ENCODE measurements at regions not wholly inside any gene's neighbourhood (a gene's known extent, or its start where the extent isn't known, plus 50 kb on each side); places are given as distances from the start of the nearest gene placed in this dataset.

DNA sequence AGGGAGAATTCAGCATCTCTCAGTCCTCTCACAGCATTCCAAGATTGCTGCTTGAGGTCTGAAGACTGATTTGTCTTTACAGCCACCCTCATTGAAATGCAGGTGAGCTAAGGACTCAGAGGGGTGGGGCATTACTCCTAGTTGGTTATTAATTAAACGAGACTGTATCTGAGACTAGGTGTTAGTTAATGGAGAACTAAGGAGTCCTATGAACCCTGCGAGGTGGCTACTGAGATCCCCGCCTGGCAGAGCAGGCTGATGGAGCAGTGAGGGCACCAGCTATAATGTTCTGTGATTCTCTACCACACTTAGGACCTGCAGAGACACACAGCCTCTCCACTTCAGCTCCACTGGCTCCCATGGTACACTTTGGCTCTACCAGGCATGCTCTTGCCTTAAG, 215.3 kb downstream of the MID1IP1 start:
- Histone ChIP-seq H4K20me1 (ENCODE audit: insufficient read depth, low read length) (no peaks in the 10 kb centered on the region), H2BK5ac (ENCODE audit: low read depth, low read length, poor library complexity, severe bottlenecking) (no peak overlapping the region), H3K79me1 (ENCODE audit: low read depth in 1 of 2, low read length in 2 of 2) (no peaks in the 10 kb centered on the region), H2BK20ac (ENCODE audit: low read depth, low read length) (no peak overlapping the region), H2AK5ac (ENCODE audit: low read depth, low read length) (no peak overlapping the region), H4K5ac (ENCODE audit: low read depth, low read length) (no peak overlapping the region), H3K18ac (ENCODE audit: low read depth, low read length) (no peak overlapping the region), H3K27me3 (ENCODE audit: control insufficient read depth, insufficient read depth, low read length) (peaks cover 28% of the 10 kb centered on the region), H3K9me3 (ENCODE audit: control insufficient read depth, insufficient read depth, low read length) (no peaks in the 10 kb centered on the region), H2AFZ (replicated peaks; ENCODE audit: low read length, poor library complexity) (no peak overlapping the region), H3K36me3 (ENCODE audit: control insufficient read depth, insufficient read depth, low read length) (no peaks in the 10 kb centered on the region), H2AK9ac (replicated peaks; ENCODE audit: low read depth, low read length, poor library complexity) (no peak overlapping the region), H3K4me1 (ENCODE audit: control insufficient read depth, insufficient read depth, low read length) (no peaks in the 10 kb centered on the region), H3K9ac (ENCODE audit: low read depth, low read length) (no peak overlapping the region), H3K56ac (ENCODE audit: extremely low read depth, insufficient read depth, low read length) (no peak overlapping the region), H2BK120ac (ENCODE audit: low read depth, low read length) (no peak overlapping the region), H3K23ac (ENCODE audit: low read depth, low read length) (no peak overlapping the region), H3K27ac (ENCODE audit: insufficient read depth, low read length) (no peak overlapping the region), H3K9me1 (ENCODE audit: insufficient read depth, low read length) (peaks cover 2% of the 10 kb centered on the region; the same call in 1 of the 2 replicates), H3K4me2 (ENCODE audit: low read depth, low read length) (no peak overlapping the region), H3K4me3 (ENCODE audit: insufficient read depth, low read depth, low read length) (no peak overlapping the region), H4K8ac (ENCODE audit: low read depth in 2 of 2, low read length in 2 of 2) (no peak overlapping the region), H4K91ac (ENCODE audit: insufficient read depth, low read depth, low read length) (no peak overlapping the region), H3K14ac (replicated peaks; ENCODE audit: low read depth, low read length) (no peak overlapping the region), H2BK15ac (ENCODE audit: low read depth, low read length) (no peak overlapping the region), H3K4ac (ENCODE audit: low read depth, low read length) (no peak overlapping the region)
- dilution Hi-C loops (cut with HindIII; ENCODE audit: low sequenced_read_pairs, unreplicated experiment) (no loop called here), in situ Hi-C loops (cut with MboI; ENCODE audit: low sequenced_read_pairs) (no loop called here), intact Hi-C loops (cut with micrococcal nuclease) (no loop called here)
- no peak for ATAC-seq (ENCODE audit: low read depth)
- DNase-seq: no peak
- WGBS, 2 experiments (ENCODE audit: extremely low coverage in 2 of 2, insufficient read length in 1 of 2): no CpG with 5 or more reads among the region's 3 CpGs
- TF ChIP-seq CEBPB (IDR thresholded peaks at IDR 0.05; ENCODE audit: low read depth, low read length) (no peak), MXI1 (IDR thresholded peaks at IDR 0.05; ENCODE audit: borderline replicate concordance, low read depth, low read length) (no peak), NFE2L2 (IDR thresholded peaks at IDR 0.05; ENCODE audit: low read depth, low read length) (no peak), RAD21 (IDR thresholded peaks at IDR 0.05; ENCODE audit: low read length) (no peak), POLR2A (IDR thresholded peaks at IDR 0.05; ENCODE audit: low read depth, low read length) (no peak), BHLHE40 (IDR thresholded peaks at IDR 0.05; ENCODE audit: low read depth, low read length) (no peak), FOS (IDR thresholded peaks at IDR 0.05; ENCODE audit: low read depth, low read length) (no peak), RCOR1 (IDR thresholded peaks at IDR 0.05; ENCODE audit: insufficient replicate concordance, low read length) (no peak), SMC3 (IDR thresholded peaks at IDR 0.05; ENCODE audit: low read depth, low read length) (no peak), MAZ (IDR thresholded peaks at IDR 0.05; ENCODE audit: borderline replicate concordance, low read depth, low read length) (no peak), MAFK (IDR thresholded peaks at IDR 0.05; ENCODE audit: low read depth, low read length) (no peak), RFX5 (IDR thresholded peaks at IDR 0.05; ENCODE audit: low read depth, low read length) (no peak), CHD1 (IDR thresholded peaks at IDR 0.05; ENCODE audit: low read depth, low read length) (no peak)
- TF ChIP-seq, protein P1, sequence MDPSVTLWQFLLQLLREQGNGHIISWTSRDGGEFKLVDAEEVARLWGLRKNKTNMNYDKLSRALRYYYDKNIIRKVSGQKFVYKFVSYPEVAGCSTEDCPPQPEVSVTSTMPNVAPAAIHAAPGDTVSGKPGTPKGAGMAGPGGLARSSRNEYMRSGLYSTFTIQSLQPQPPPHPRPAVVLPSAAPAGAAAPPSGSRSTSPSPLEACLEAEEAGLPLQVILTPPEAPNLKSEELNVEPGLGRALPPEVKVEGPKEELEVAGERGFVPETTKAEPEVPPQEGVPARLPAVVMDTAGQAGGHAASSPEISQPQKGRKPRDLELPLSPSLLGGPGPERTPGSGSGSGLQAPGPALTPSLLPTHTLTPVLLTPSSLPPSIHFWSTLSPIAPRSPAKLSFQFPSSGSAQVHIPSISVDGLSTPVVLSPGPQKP (IDR thresholded peaks at IDR 0.05; ENCODE audit: borderline replicate concordance, low read depth, low read length): no peak
- TF ChIP-seq, protein P2, sequence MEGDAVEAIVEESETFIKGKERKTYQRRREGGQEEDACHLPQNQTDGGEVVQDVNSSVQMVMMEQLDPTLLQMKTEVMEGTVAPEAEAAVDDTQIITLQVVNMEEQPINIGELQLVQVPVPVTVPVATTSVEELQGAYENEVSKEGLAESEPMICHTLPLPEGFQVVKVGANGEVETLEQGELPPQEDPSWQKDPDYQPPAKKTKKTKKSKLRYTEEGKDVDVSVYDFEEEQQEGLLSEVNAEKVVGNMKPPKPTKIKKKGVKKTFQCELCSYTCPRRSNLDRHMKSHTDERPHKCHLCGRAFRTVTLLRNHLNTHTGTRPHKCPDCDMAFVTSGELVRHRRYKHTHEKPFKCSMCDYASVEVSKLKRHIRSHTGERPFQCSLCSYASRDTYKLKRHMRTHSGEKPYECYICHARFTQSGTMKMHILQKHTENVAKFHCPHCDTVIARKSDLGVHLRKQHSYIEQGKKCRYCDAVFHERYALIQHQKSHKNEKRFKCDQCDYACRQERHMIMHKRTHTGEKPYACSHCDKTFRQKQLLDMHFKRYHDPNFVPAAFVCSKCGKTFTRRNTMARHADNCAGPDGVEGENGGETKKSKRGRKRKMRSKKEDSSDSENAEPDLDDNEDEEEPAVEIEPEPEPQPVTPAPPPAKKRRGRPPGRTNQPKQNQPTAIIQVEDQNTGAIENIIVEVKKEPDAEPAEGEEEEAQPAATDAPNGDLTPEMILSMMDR (conservative IDR thresholded peaks at IDR 0.05; ENCODE audit: low read depth, low read length): no peak
- TF ChIP-seq, protein P3, sequence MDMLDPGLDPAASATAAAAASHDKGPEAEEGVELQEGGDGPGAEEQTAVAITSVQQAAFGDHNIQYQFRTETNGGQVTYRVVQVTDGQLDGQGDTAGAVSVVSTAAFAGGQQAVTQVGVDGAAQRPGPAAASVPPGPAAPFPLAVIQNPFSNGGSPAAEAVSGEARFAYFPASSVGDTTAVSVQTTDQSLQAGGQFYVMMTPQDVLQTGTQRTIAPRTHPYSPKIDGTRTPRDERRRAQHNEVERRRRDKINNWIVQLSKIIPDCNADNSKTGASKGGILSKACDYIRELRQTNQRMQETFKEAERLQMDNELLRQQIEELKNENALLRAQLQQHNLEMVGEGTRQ (IDR thresholded peaks at IDR 0.05; ENCODE audit: low read depth, low read length): no peak
- no TSS peak for BruUV-seq (replicated peaks)
- POLR2A ChIA-PET (ENCODE audit: unreplicated experiment): no interaction called here
- CTCF ChIA-PET: no interaction called here

Measured in IMR-90 (cell line).